ENCODE measurements at regions not wholly inside any gene's neighbourhood (a gene's known extent, or its start where the extent isn't known, plus 50 kb on each side); places are given as distances from the start of the nearest gene placed in this dataset.

GRCh38 chr2:155663265-155663664 is 669.3 kb downstream of the NR4A2 start:
- POLR2A ChIA-PET, result interaction anchor here (0.6 kb wide), 1 partner anchor 879 kb away, joined by 3 read pairs; no protein-coding TSS in a partner anchor
- DNase-seq, result no peak
- Histone ChIP-seq H3K27me3 (replicated peaks in 2 of 5; ENCODE audit: control insufficient read depth in 4 of 5, insufficient read depth in 5 of 5, low read length in 4 of 5) (no peaks in the 10 kb centered on the region), H3K4me1 (ENCODE audit: control extremely low read depth in 1 of 4, control insufficient read depth in 4 of 4, insufficient read depth in 4 of 4, low read length in 3 of 4) (no peaks in the 10 kb centered on the region), H3K9me3 (ENCODE audit: control extremely low read depth in 1 of 5, control insufficient read depth in 4 of 5, insufficient read depth in 2 of 5, low read depth in 1 of 5, low read length in 4 of 5) (no peaks in the 10 kb centered on the region), H3K4me3 (ENCODE audit: control insufficient read depth in 1 of 7, extremely low read depth in 1 of 7, insufficient read depth in 4 of 7, low read depth in 2 of 7, low read length in 6 of 7) (no peak overlapping the region), H3K27ac (ENCODE audit: insufficient read depth in 1 of 2, low read depth in 1 of 2, low read length in 2 of 2, poor library complexity in 1 of 2, severe bottlenecking in 2 of 2) (no peak overlapping the region), H3K36me3 (ENCODE audit: control insufficient read depth in 4 of 4, insufficient read depth in 4 of 4, low read length in 3 of 4) (no peaks in the 10 kb centered on the region)
- WGBS (ENCODE audit: insufficient coverage), result 91% methylated on average over 2 of the region's 3 CpGs
- CTCF ChIA-PET, result interaction anchor here (1.4 kb wide), 1 partner anchor 8 kb away, joined by 3 read pairs; no protein-coding TSS in a partner anchor

- Histone ChIP-seq H3K4me3 (ENCODE audit: control insufficient read depth in 1 of 7, extremely low read depth in 1 of 7, insufficient read depth in 4 of 7, low read depth in 2 of 7, low read length in 6 of 7) (no peak overlapping the region), H3K4me1 (ENCODE audit: control extremely low read depth in 1 of 4, control insufficient read depth in 4 of 4, insufficient read depth in 4 of 4, low read length in 3 of 4) (no peaks in the 10 kb centered on the region), H3K9me3 (ENCODE audit: control extremely low read depth in 1 of 5, control insufficient read depth in 4 of 5, insufficient read depth in 2 of 5, low read depth in 1 of 5, low read length in 4 of 5) (no peaks in the 10 kb centered on the region), H3K27ac (ENCODE audit: insufficient read depth in 1 of 2, low read depth in 1 of 2, low read length in 2 of 2, poor library complexity in 1 of 2, severe bottlenecking in 2 of 2) (no peak overlapping the region), H3K36me3 (ENCODE audit: control insufficient read depth in 4 of 4, insufficient read depth in 4 of 4, low read length in 3 of 4) (no peaks in the 10 kb centered on the region), H3K27me3 (replicated peaks in 2 of 5; ENCODE audit: control insufficient read depth in 4 of 5, insufficient read depth in 5 of 5, low read length in 4 of 5) (no peaks in the 10 kb centered on the region)
- CTCF ChIA-PET, result no interaction called here
- no CpG with 5 or more reads among the region's 4 CpGs for WGBS (ENCODE audit: insufficient coverage)
- no peak for DNase-seq
- POLR2A ChIA-PET, result no interaction called here
These were observed 670.3 kb downstream of the NR4A2 start for GRCh38 chr2:155662224-155662623.

GRCh38 chr2:155653176-155653575 is 679.3 kb downstream of the NR4A2 start:
- no peak overlapping the region for H3K27ac ChIP-seq (ENCODE audit: insufficient read depth in 1 of 2, low read depth in 1 of 2, low read length in 2 of 2, poor library complexity in 1 of 2, severe bottlenecking in 2 of 2)
- no peaks in the 10 kb centered on the region for H3K9me3 ChIP-seq (ENCODE audit: control extremely low read depth in 1 of 5, control insufficient read depth in 4 of 5, insufficient read depth in 2 of 5, low read depth in 1 of 5, low read length in 4 of 5)
- ChIA-PET POLR2A (no interaction called here), CTCF (no interaction called here)
- DNase-seq, result no peak
- WGBS (ENCODE audit: insufficient coverage), result no CpG with 5 or more reads among the region's 1 CpG
- no peak overlapping the region for H3K4me3 ChIP-seq (ENCODE audit: control insufficient read depth in 1 of 7, extremely low read depth in 1 of 7, insufficient read depth in 4 of 7, low read depth in 2 of 7, low read length in 6 of 7)
- no peaks in the 10 kb centered on the region for H3K36me3 ChIP-seq (ENCODE audit: control insufficient read depth in 4 of 4, insufficient read depth in 4 of 4, low read length in 3 of 4)
- H3K4me1 ChIP-seq (ENCODE audit: control extremely low read depth in 1 of 4, control insufficient read depth in 4 of 4, insufficient read depth in 4 of 4, low read length in 3 of 4), result no peaks in the 10 kb centered on the region
- H3K27me3 ChIP-seq (replicated peaks in 2 of 5; ENCODE audit: control insufficient read depth in 4 of 5, insufficient read depth in 5 of 5, low read length in 4 of 5), result no peaks in the 10 kb centered on the region

GRCh38 chr2:155651851-155652250 is 680.7 kb downstream of the NR4A2 start:
- Histone ChIP-seq H3K27ac (ENCODE audit: insufficient read depth in 1 of 2, low read depth in 1 of 2, low read length in 2 of 2, poor library complexity in 1 of 2, severe bottlenecking in 2 of 2) (no peak overlapping the region), H3K4me3 (ENCODE audit: control insufficient read depth in 1 of 7, extremely low read depth in 1 of 7, insufficient read depth in 4 of 7, low read depth in 2 of 7, low read length in 6 of 7) (no peak overlapping the region), H3K9me3 (ENCODE audit: control extremely low read depth in 1 of 5, control insufficient read depth in 4 of 5, insufficient read depth in 2 of 5, low read depth in 1 of 5, low read length in 4 of 5) (no peaks in the 10 kb centered on the region), H3K36me3 (ENCODE audit: control insufficient read depth in 4 of 4, insufficient read depth in 4 of 4, low read length in 3 of 4) (no peaks in the 10 kb centered on the region), H3K27me3 (replicated peaks in 2 of 5; ENCODE audit: control insufficient read depth in 4 of 5, insufficient read depth in 5 of 5, low read length in 4 of 5) (no peaks in the 10 kb centered on the region), H3K4me1 (ENCODE audit: control extremely low read depth in 1 of 4, control insufficient read depth in 4 of 4, insufficient read depth in 4 of 4, low read length in 3 of 4) (no peaks in the 10 kb centered on the region)
- CTCF ChIA-PET, result no interaction called here
- POLR2A ChIA-PET, result no interaction called here
- 60% methylated on average over 1 of the region's 6 CpGs for WGBS (ENCODE audit: insufficient coverage)
- no peak for DNase-seq

GRCh38 chr2:155645791-155646190 is 686.7 kb downstream of the NR4A2 start:
- CTCF ChIA-PET, result no interaction called here
- H3K9me3 ChIP-seq (ENCODE audit: control extremely low read depth in 1 of 5, control insufficient read depth in 4 of 5, insufficient read depth in 2 of 5, low read depth in 1 of 5, low read length in 4 of 5), result no peaks in the 10 kb centered on the region
- no peak for DNase-seq
- no peaks in the 10 kb centered on the region for H3K36me3 ChIP-seq (ENCODE audit: control insufficient read depth in 4 of 4, insufficient read depth in 4 of 4, low read length in 3 of 4)
- H3K4me3 ChIP-seq (ENCODE audit: control insufficient read depth in 1 of 7, extremely low read depth in 1 of 7, insufficient read depth in 4 of 7, low read depth in 2 of 7, low read length in 6 of 7), result no peak overlapping the region
- no peaks in the 10 kb centered on the region for H3K27me3 ChIP-seq (replicated peaks in 2 of 5; ENCODE audit: control insufficient read depth in 4 of 5, insufficient read depth in 5 of 5, low read length in 4 of 5)
- no peaks in the 10 kb centered on the region for H3K4me1 ChIP-seq (ENCODE audit: control extremely low read depth in 1 of 4, control insufficient read depth in 4 of 4, insufficient read depth in 4 of 4, low read length in 3 of 4)
- POLR2A ChIA-PET, result no interaction called here
- H3K27ac ChIP-seq (ENCODE audit: insufficient read depth in 1 of 2, low read depth in 1 of 2, low read length in 2 of 2, poor library complexity in 1 of 2, severe bottlenecking in 2 of 2), result no peak overlapping the region

- DNase-seq, result no peak
- Histone ChIP-seq H3K36me3 (ENCODE audit: control insufficient read depth in 4 of 4, insufficient read depth in 4 of 4, low read length in 3 of 4) (no peaks in the 10 kb centered on the region), H3K4me1 (ENCODE audit: control extremely low read depth in 1 of 4, control insufficient read depth in 4 of 4, insufficient read depth in 4 of 4, low read length in 3 of 4) (no peaks in the 10 kb centered on the region), H3K27ac (ENCODE audit: insufficient read depth in 1 of 2, low read depth in 1 of 2, low read length in 2 of 2, poor library complexity in 1 of 2, severe bottlenecking in 2 of 2) (no peak overlapping the region), H3K4me3 (ENCODE audit: control insufficient read depth in 1 of 7, extremely low read depth in 1 of 7, insufficient read depth in 4 of 7, low read depth in 2 of 7, low read length in 6 of 7) (no peak overlapping the region), H3K27me3 (replicated peaks in 2 of 5; ENCODE audit: control insufficient read depth in 4 of 5, insufficient read depth in 5 of 5, low read length in 4 of 5) (no peaks in the 10 kb centered on the region), H3K9me3 (ENCODE audit: control extremely low read depth in 1 of 5, control insufficient read depth in 4 of 5, insufficient read depth in 2 of 5, low read depth in 1 of 5, low read length in 4 of 5) (no peaks in the 10 kb centered on the region)
- CTCF ChIA-PET, result no interaction called here
- POLR2A ChIA-PET, result no interaction called here
- WGBS (ENCODE audit: insufficient coverage), result no CpG with 5 or more reads among the region's 2 CpGs
These were observed 689.3 kb downstream of the NR4A2 start for GRCh38 chr2:155643056-155643775.

- ChIA-PET POLR2A (no interaction called here), CTCF (no interaction called here)
- Histone ChIP-seq H3K27me3 (replicated peaks in 2 of 5; ENCODE audit: control insufficient read depth in 4 of 5, insufficient read depth in 5 of 5, low read length in 4 of 5) (no peaks in the 10 kb centered on the region), H3K4me1 (ENCODE audit: control extremely low read depth in 1 of 4, control insufficient read depth in 4 of 4, insufficient read depth in 4 of 4, low read length in 3 of 4) (peaks cover 0 to 3% (median 0%) of the 10 kb centered on the region in 4 experiments), H3K36me3 (ENCODE audit: control insufficient read depth in 4 of 4, insufficient read depth in 4 of 4, low read length in 3 of 4) (no peaks in the 10 kb centered on the region), H3K27ac (ENCODE audit: insufficient read depth in 1 of 2, low read depth in 1 of 2, low read length in 2 of 2, poor library complexity in 1 of 2, severe bottlenecking in 2 of 2) (no peak overlapping the region), H3K9me3 (ENCODE audit: control extremely low read depth in 1 of 5, control insufficient read depth in 4 of 5, insufficient read depth in 2 of 5, low read depth in 1 of 5, low read length in 4 of 5) (no peaks in the 10 kb centered on the region), H3K4me3 (ENCODE audit: control insufficient read depth in 1 of 7, extremely low read depth in 1 of 7, insufficient read depth in 4 of 7, low read depth in 2 of 7, low read length in 6 of 7) (no peak overlapping the region)
- DNase-seq, result peak in 2 of 3 donors; percentile 0 to 2
- WGBS (ENCODE audit: insufficient coverage), result 71% methylated on average over 3 of the region's 4 CpGs
These were observed 698.5 kb downstream of the NR4A2 start for GRCh38 chr2:155633887-155634570.
